Left ventricle myocardium inferior (tissue), 1 donor: ENCODE measurements at regions not wholly inside any gene's neighbourhood (a gene's known extent, or its start where the extent isn't known, plus 50 kb on each side); places are given as distances from the start of the nearest gene placed in this dataset.

ENCODE experiments used
- DNase-seq: peaks from one replicate; pipeline ENCODE4 v3.0.0-alpha.2; 2020
- H3K27ac ChIP-seq: fragments of 200-600 bp; replicated peaks from 2 replicates; pipeline ENCODE4 v1.8.0; 2021
- H3K27me3 ChIP-seq: fragments of 200-600 bp; 2 replicates; pipeline ENCODE4 v1.8.0; 2021; ENCODE audit warnings: low read depth
- H3K36me3 ChIP-seq: fragments of 200-600 bp; 2 replicates; pipeline ENCODE4 v1.8.0; 2021
- H3K4me1 ChIP-seq: fragments of 200-600 bp; 2 replicates; pipeline ENCODE4 v1.8.0; 2021
- H3K4me3 ChIP-seq: fragments of 200-600 bp; 2 replicates; pipeline ENCODE4 v1.8.0; 2021; ENCODE audit warnings: mild to moderate bottlenecking, moderate library complexity
- H3K9me3 ChIP-seq: fragments of 200-600 bp; replicated peaks from 2 replicates; pipeline ENCODE4 v1.8.0; 2021
- CTCF ChIP-seq: fragments of 200-600 bp; IDR thresholded peaks from 2 replicates; pipeline ENCODE4 v1.8.0; 2021; ENCODE audit warnings: antibody characterized with exemption, mild to moderate bottlenecking, borderline replicate concordance
- intact Hi-C: fragments of 100-400 bp; cut with micrococcal nuclease; formaldehyde crosslinking; loops from one replicate; pipeline ENCODE4 v1.11.0; 2022
- donor health status: DM: no; HTN: yes; CAD: no; lungs with severe emphysema.

- no peak for TF ChIP-seq CTCF
- DNase-seq = no peak
These were observed 217.0 kb upstream of the CIBAR2 start for GRCh38 chr16:85329059-85329812.

GRCh38 chr16:85330006-85330693 is 217.9 kb upstream of the CIBAR2 start:
- Histone ChIP-seq H3K27me3 (no peaks in the 10 kb centered on the region), H3K36me3 (no peaks in the 10 kb centered on the region), H3K4me3 (no peak overlapping the region), H3K27ac (no peak overlapping the region), H3K4me1 (peaks cover 48% of the 10 kb centered on the region), H3K9me3 (no peaks in the 10 kb centered on the region)
- TF ChIP-seq CTCF = no peak
- intact Hi-C loops = no loop called here
- no peak for DNase-seq

More at GRCh38 chr16:85329059-85329812, 217.0 kb upstream of the CIBAR2 start:
- no peaks in the 10 kb centered on the region for H3K27me3 ChIP-seq
- H3K4me3 ChIP-seq = no peak overlapping the region
- no peaks in the 10 kb centered on the region for H3K36me3 ChIP-seq
- no peaks in the 10 kb centered on the region for H3K9me3 ChIP-seq
- intact Hi-C loops = no loop called here
- peaks cover 41% of the 10 kb centered on the region for H3K4me1 ChIP-seq
- no peak overlapping the region for H3K27ac ChIP-seq

GRCh38 chr16:85330694-85331188 is 218.5 kb upstream of the CIBAR2 start:
- no peak for DNase-seq
- peak; percentile 57 for TF ChIP-seq CTCF
- Histone ChIP-seq H3K4me1 (peaks cover 49% of the 10 kb centered on the region), H3K27me3 (no peaks in the 10 kb centered on the region), H3K9me3 (no peaks in the 10 kb centered on the region), H3K27ac (no peak overlapping the region), H3K4me3 (no peak overlapping the region), H3K36me3 (no peaks in the 10 kb centered on the region)
- intact Hi-C loops = no loop called here

- intact Hi-C loops = no loop called here
- no peaks in the 10 kb centered on the region for H3K9me3 ChIP-seq
- no peaks in the 10 kb centered on the region for H3K27me3 ChIP-seq
- DNase-seq = no peak
- no peak overlapping the region for H3K27ac ChIP-seq
- no peak for TF ChIP-seq CTCF
- no peak overlapping the region for H3K4me3 ChIP-seq
- no peaks in the 10 kb centered on the region for H3K36me3 ChIP-seq
- H3K4me1 ChIP-seq = peaks cover 49% of the 10 kb centered on the region
These were observed 219.4 kb upstream of the CIBAR2 start for GRCh38 chr16:85331688-85332087.

GRCh38 chr16:85332175-85332574 is 219.9 kb upstream of the CIBAR2 start:
- DNase-seq = no peak
- Histone ChIP-seq H3K27me3 (no peaks in the 10 kb centered on the region), H3K4me1 (peaks cover 49% of the 10 kb centered on the region), H3K4me3 (no peak overlapping the region), H3K27ac (no peak overlapping the region), H3K36me3 (no peaks in the 10 kb centered on the region), H3K9me3 (no peaks in the 10 kb centered on the region)
- intact Hi-C loops = no loop called here
- no peak for TF ChIP-seq CTCF
